ENCODE measurements at regions not wholly inside any gene's neighbourhood (a gene's known extent, or its start where the extent isn't known, plus 50 kb on each side); places are given as distances from the start of the nearest gene placed in this dataset.

DNA sequence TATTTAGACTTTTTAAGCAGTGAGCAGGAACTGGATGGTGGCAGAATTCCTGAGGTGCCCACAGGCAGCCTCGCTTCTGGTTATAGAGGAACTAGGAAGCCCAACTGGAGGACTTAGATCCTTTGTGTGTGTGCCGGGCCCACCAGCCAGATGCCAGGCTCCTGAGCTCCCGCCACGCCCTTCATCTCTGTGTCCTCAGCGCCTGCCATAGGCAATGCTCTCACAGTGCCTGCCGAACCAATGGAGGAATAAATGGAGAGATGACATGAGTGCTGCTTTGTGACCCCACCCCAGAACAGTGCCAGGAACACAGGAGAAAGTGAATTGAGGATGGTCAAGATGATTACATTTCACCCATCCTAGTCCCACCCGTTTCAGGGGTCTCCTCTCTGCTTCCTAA lies 146.0 kb downstream of the UNC5CL start:
- POLR2A ChIA-PET (ENCODE audit: partially characterized antibody) = no interaction called here
- Histone ChIP-seq H3K4me1 (replicated peaks in 1 of 4; ENCODE audit: control insufficient read depth in 3 of 4, insufficient read depth in 4 of 4, low read length in 3 of 4) (no peaks in the 10 kb centered on the region), H3K14ac (ENCODE audit: insufficient read length) (no peak overlapping the region), H2BK5ac (ENCODE audit: low read depth, low read length) (no peak overlapping the region), H3K9me3 (ENCODE audit: insufficient read depth in 2 of 2, low read depth in 1 of 2, low read length in 1 of 2) (no peaks in the 10 kb centered on the region), H3K23ac (ENCODE audit: insufficient read length) (no peak overlapping the region), H3K79me1 (ENCODE audit: low read depth, low read length) (no peaks in the 10 kb centered on the region), H2BK120ac (replicated peaks; ENCODE audit: low read depth, low read length) (no peak overlapping the region), H2AFZ (ENCODE audit: low read length) (no peak overlapping the region), H4K5ac (ENCODE audit: insufficient read length, low read depth, low read length) (no peak overlapping the region), H3K27me3 (replicated peaks in 1 of 4; ENCODE audit: control insufficient read depth in 3 of 4, extremely low read depth in 1 of 4, insufficient read depth in 3 of 4, low read length in 3 of 4) (no peaks in the 10 kb centered on the region), H4K20me1 (replicated peaks in 1 of 2; ENCODE audit: control insufficient read depth in 1 of 2, insufficient read depth in 2 of 2, low read length in 2 of 2) (no peaks in the 10 kb centered on the region), H2BK15ac (ENCODE audit: low read length) (no peak overlapping the region), H2AK5ac (ENCODE audit: low read depth, low read length) (no peak overlapping the region), H2BK12ac (ENCODE audit: low read depth, low read length) (no peak overlapping the region), H3K9ac (replicated peaks in 1 of 4; ENCODE audit: extremely low read depth in 1 of 4, low read depth in 3 of 4, low read length in 3 of 4) (no peak overlapping the region), H2BK20ac (ENCODE audit: low read length) (no peak overlapping the region), H4K8ac (ENCODE audit: extremely low read depth, insufficient read depth, low read length) (no peak overlapping the region), H3K18ac (ENCODE audit: extremely low read depth, low read length) (no peak overlapping the region), H4K91ac (replicated peaks; ENCODE audit: insufficient read length, low read length) (no peak overlapping the region), H3K4ac (replicated peaks; ENCODE audit: insufficient read length, low read depth, low read length) (no peak overlapping the region), H3K56ac (replicated peaks; ENCODE audit: insufficient read length, low read depth, low read length) (no peak overlapping the region), H3K4me2 (ENCODE audit: insufficient read depth in 1 of 2, low read depth in 2 of 2, low read length in 2 of 2) (no peak overlapping the region), H3K36me3 (ENCODE audit: control insufficient read depth in 2 of 4, insufficient read depth in 4 of 4, low read length in 3 of 4) (no peaks in the 10 kb centered on the region), H3K79me2 (ENCODE audit: control insufficient read depth in 1 of 2, insufficient read depth in 2 of 2, low read length in 2 of 2) (no peaks in the 10 kb centered on the region), H3K27ac (ENCODE audit: low read depth, low read length) (no peak overlapping the region), H3K23me2 (ENCODE audit: low read depth, low read length) (no peaks in the 10 kb centered on the region), H3K4me3 (ENCODE audit: extremely low read depth in 1 of 4, insufficient read depth in 2 of 4, low read depth in 3 of 4, low read length in 4 of 4) (no peak overlapping the region)
- 91% methylated on average over 7 of the region's 7 CpGs; no CpG with 5 or more reads in 1 of the 2 experiments for WGBS, 2 experiments (ENCODE audit: extremely low coverage in 1 of 2, insufficient coverage in 1 of 2, insufficient read length in 1 of 2, insufficient replicate concordance in 2 of 2, low coverage in 1 of 2, low lambda C conversion rate in 2 of 2, missing lambda C conversion rate in 1 of 2)
- DNase-seq (ENCODE audit: low read depth in 1 of 2, low spot score in 2 of 2) (no peak), FAIRE-seq (no peak)
- no peak for TF ChIP-seq BACH1 (IDR thresholded peaks at IDR 0.05; ENCODE audit: low read length)
- CTCF ChIA-PET (ENCODE audit: partially characterized antibody) = interaction anchor here (0.7 to 12.8 kb wide), 10 partner anchors 9 to 174 kb away, joined by 3 to 199 read pairs (median 6); partner anchors contain the start of gene UNC5CL
